Heart left ventricle (tissue), 13 donors: ENCODE measurements at regions not wholly inside any gene's neighbourhood (a gene's known extent, or its start where the extent isn't known, plus 50 kb on each side); places are given as distances from the start of the nearest gene placed in this dataset.

Source experiments
- POLR2A ChIP-seq, 2 donors: fragments of 450-650 bp; IDR thresholded peaks; one replicate each; pipeline ENCODE4 v1.6.1; 2017; ENCODE audit warnings: antibody characterized with exemption in 2 of 2, mild to moderate bottlenecking in 2 of 2, moderate library complexity in 2 of 2
- TF ChIP-seq, protein P1 (sequence below), 12 donors: fragments of 200-600 bp; sonication (generic) in 4 of 12; IDR thresholded peaks; one replicate each; pipeline versions ENCODE4 v1.5.0 to v1.8.0; 2018 to 2022; ENCODE audit warnings: antibody characterized with exemption in 12 of 12, mild to moderate bottlenecking in 5 of 12
- donor health status: ischemic (EF 13 %, LVEDD 7.1; RV severe dilation, severe dysfunction).
- donor health status: DM: no; HTN: yes; CAD: no.
- donor health status: DM: no; HTN: no; CAD: no.
- donor health status: ischemic (EF 25% LVEDD 6.9; RV normal size, moderate dysfunction).
- donor health status: ischemic (EF 25% LVEDD 5.7; RV mildly dilated, moderate dysfunction).
- donor health status: ischemic (EF 35%, LVEDD 5.7; RV mildly dilated, moderate dysfunction).
- donor health status: nonischemic (EF 11% LVEDD 7.7; RV severe dilation, severe dysfunction).
- donor health status: DM: yes; HTN: yes; CAD: no.
- donor health status: PGD.
- donor health status: ischemic (EF 29% LVEDD 5.4; RV normal size, mild dysfunction).
- donor health status: nonischemic (EF 23%, LVEDD 6.1; RV moderate dilation, normal function).

DNA sequence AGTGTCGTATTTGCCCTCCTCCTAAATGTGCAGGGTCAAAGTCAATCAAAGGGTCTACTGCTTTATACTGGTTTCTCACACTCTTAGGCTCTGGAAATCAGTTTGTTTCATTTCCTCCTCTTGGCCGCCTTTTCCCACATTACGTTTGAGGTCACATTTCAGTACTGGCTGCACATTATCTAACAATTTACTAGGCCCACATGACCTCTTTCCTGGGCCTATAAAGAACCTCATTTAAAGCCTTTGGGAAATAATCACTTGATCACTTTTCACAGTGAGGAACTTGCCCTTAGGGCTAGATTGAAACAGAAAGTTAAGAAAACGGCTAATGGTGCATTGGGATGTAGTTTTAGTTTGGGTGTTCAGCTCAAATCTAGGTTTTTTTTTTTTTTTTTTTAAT is 497.5 kb downstream of the RERGL start:
- TF ChIP-seq, protein P1, sequence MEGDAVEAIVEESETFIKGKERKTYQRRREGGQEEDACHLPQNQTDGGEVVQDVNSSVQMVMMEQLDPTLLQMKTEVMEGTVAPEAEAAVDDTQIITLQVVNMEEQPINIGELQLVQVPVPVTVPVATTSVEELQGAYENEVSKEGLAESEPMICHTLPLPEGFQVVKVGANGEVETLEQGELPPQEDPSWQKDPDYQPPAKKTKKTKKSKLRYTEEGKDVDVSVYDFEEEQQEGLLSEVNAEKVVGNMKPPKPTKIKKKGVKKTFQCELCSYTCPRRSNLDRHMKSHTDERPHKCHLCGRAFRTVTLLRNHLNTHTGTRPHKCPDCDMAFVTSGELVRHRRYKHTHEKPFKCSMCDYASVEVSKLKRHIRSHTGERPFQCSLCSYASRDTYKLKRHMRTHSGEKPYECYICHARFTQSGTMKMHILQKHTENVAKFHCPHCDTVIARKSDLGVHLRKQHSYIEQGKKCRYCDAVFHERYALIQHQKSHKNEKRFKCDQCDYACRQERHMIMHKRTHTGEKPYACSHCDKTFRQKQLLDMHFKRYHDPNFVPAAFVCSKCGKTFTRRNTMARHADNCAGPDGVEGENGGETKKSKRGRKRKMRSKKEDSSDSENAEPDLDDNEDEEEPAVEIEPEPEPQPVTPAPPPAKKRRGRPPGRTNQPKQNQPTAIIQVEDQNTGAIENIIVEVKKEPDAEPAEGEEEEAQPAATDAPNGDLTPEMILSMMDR (IDR thresholded peaks at IDR 0.05): no peak
- TF ChIP-seq POLR2A (IDR thresholded peaks at IDR 0.05): no peak
